Colonic mucosa (tissue), 4 donors: ENCODE measurements at regions not wholly inside any gene's neighbourhood (a gene's known extent, or its start where the extent isn't known, plus 50 kb on each side); places are given as distances from the start of the nearest gene placed in this dataset.

Source experiments
- DNase-seq: peaks from one replicate; pipeline ENCODE4 v3.0.0-alpha.2; 2020
- H3K27ac ChIP-seq: fragments of 200-600 bp; one replicate; pipeline ENCODE4 v1.8.0; 2021
- H3K27me3 ChIP-seq: fragments of 200-600 bp; one replicate; pipeline ENCODE4 v1.8.0; 2021
- H3K36me3 ChIP-seq: fragments of 200-600 bp; one replicate; pipeline ENCODE4 v1.8.0; 2021
- H3K4me1 ChIP-seq: fragments of 200-600 bp; one replicate; pipeline ENCODE4 v1.8.0; 2021; ENCODE audit warnings: mild to moderate bottlenecking
- H3K4me3 ChIP-seq: fragments of 200-600 bp; one replicate; pipeline ENCODE4 v1.8.0; 2021
- H3K9ac ChIP-seq, 2 donors: one replicate each; pipeline ENCODE4 v1.7.0; 2013; ENCODE audit warnings: control low read depth in 2 of 2, low read depth in 2 of 2, low read length in 2 of 2
- H3K9me3 ChIP-seq: fragments of 200-600 bp; one replicate; pipeline ENCODE4 v1.8.0; 2021
- intact Hi-C: fragments of 100-400 bp; cut with DNase I; formaldehyde crosslinking; loops from one replicate; pipeline ENCODE4 v1.14.1; 2022
- TF ChIP-seq, protein P1 (sequence below): fragments of 200-600 bp; IDR thresholded peaks from one replicate; pipeline ENCODE4 v1.8.0; 2022; ENCODE audit warnings: antibody characterized with exemption, mild to moderate bottlenecking
- donor health status: healthy.
- donor health status: DM: no; HTN: no; CAD: no.
- donor health status: DM: no; HTN: no; CAD: no.

DNA sequence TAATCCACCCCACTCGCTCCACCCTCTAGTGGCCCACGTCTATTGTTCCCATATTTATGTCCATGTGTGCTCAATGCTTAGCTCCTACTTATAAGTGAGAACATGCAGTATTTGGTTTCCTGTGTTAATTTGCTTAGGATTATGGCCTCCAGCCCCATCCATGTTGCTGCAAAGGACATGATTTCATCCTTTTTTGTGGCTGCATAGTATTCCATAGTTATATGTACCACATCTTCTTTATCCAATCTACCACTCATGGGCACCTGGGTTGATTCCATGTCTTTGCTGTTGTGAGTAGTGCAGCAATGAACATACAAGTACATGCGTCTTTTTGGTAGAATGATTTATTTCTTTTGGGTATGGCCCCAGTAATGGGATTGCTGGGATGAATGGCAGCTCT lies 319.9 kb downstream of the DYSF start:
- no peak for DNase-seq
- no peaks in the 10 kb centered on the region for H3K9me3 ChIP-seq
- no peaks in the 10 kb centered on the region for H3K27me3 ChIP-seq
- intact Hi-C loops, result no loop called here
- no peaks in the 10 kb centered on the region for H3K4me1 ChIP-seq
- no peak overlapping the region for H3K4me3 ChIP-seq
- no peak overlapping the region for H3K27ac ChIP-seq
- H3K9ac ChIP-seq, result no peak overlapping the region
- TF ChIP-seq, protein P1, sequence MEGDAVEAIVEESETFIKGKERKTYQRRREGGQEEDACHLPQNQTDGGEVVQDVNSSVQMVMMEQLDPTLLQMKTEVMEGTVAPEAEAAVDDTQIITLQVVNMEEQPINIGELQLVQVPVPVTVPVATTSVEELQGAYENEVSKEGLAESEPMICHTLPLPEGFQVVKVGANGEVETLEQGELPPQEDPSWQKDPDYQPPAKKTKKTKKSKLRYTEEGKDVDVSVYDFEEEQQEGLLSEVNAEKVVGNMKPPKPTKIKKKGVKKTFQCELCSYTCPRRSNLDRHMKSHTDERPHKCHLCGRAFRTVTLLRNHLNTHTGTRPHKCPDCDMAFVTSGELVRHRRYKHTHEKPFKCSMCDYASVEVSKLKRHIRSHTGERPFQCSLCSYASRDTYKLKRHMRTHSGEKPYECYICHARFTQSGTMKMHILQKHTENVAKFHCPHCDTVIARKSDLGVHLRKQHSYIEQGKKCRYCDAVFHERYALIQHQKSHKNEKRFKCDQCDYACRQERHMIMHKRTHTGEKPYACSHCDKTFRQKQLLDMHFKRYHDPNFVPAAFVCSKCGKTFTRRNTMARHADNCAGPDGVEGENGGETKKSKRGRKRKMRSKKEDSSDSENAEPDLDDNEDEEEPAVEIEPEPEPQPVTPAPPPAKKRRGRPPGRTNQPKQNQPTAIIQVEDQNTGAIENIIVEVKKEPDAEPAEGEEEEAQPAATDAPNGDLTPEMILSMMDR, result no peak
- no peaks in the 10 kb centered on the region for H3K36me3 ChIP-seq

GRCh38 chr2:71772510-71773172 lies 319.3 kb downstream of the DYSF start:
- no peaks in the 10 kb centered on the region for H3K36me3 ChIP-seq
- DNase-seq, result no peak
- TF ChIP-seq, protein P1, result no peak
- no peak overlapping the region for H3K4me3 ChIP-seq
- H3K27ac ChIP-seq, result no peak overlapping the region
- H3K4me1 ChIP-seq, result no peaks in the 10 kb centered on the region
- H3K9me3 ChIP-seq, result no peaks in the 10 kb centered on the region
- intact Hi-C loops, result no loop called here
- H3K27me3 ChIP-seq, result no peaks in the 10 kb centered on the region
- no peak overlapping the region for H3K9ac ChIP-seq

GRCh38 chr2:71767663-71768062 lies 314.3 kb downstream of the DYSF start:
- DNase-seq, result no peak
- TF ChIP-seq, protein P1, result no peak
- Histone ChIP-seq H3K36me3 (no peaks in the 10 kb centered on the region), H3K4me1 (no peaks in the 10 kb centered on the region), H3K27me3 (no peaks in the 10 kb centered on the region), H3K9me3 (no peaks in the 10 kb centered on the region), H3K27ac (no peak overlapping the region), H3K4me3 (no peak overlapping the region), H3K9ac (no peak overlapping the region)
- intact Hi-C loops, result no loop called here

DNA sequence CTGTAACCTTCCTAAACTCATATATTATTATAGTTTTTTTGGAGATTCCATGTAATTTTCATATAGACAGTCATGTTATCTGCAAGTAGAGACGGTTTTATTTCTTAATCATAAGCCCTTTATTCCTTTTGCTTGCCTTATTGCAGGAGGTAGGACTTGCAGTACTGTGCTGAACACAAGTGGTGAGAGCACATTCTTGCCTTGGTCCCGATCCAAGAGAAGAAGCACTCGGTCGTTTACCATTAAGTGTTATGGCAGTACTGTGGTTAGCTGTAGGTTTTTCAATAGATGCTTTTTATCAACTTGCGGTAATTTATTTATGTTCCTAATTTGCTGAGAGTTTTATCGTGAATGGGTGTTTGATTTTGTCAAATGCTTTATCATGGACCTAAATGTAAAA lies 305.7 kb downstream of the DYSF start:
- H3K4me3 ChIP-seq, result no peak overlapping the region
- intact Hi-C loops, result no loop called here
- H3K4me1 ChIP-seq, result no peaks in the 10 kb centered on the region
- H3K36me3 ChIP-seq, result no peaks in the 10 kb centered on the region
- no peaks in the 10 kb centered on the region for H3K27me3 ChIP-seq
- H3K9me3 ChIP-seq, result no peaks in the 10 kb centered on the region
- DNase-seq, result no peak
- no peak overlapping the region for H3K9ac ChIP-seq
- no peak overlapping the region for H3K27ac ChIP-seq
- TF ChIP-seq, protein P1, result no peak

DNA sequence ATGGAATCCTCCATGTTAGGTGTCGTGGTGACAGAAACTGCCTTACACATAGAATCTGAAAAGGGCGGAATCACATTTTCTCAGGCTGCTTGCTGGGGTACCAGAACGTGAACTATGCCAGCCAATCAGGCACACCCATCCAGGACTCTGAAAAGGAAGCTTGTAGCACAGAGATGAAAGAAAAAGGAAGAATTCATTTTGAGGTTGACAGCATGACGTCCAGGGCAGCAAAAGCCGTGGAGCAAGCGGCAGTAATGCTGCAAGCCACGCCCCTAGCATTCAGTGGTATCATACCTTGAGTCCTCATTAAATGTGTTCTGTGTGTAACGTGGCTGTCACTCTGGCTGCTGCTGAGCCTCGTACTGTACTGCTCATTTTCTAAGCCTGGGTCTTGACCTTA lies 304.0 kb downstream of the DYSF start:
- no peak overlapping the region for H3K4me3 ChIP-seq
- no peak for DNase-seq
- intact Hi-C loops, result no loop called here
- TF ChIP-seq, protein P1, result no peak
- no peaks in the 10 kb centered on the region for H3K36me3 ChIP-seq
- H3K9ac ChIP-seq, result no peak overlapping the region
- H3K4me1 ChIP-seq, result no peaks in the 10 kb centered on the region
- H3K9me3 ChIP-seq, result no peaks in the 10 kb centered on the region
- no peak overlapping the region for H3K27ac ChIP-seq
- no peaks in the 10 kb centered on the region for H3K27me3 ChIP-seq
